Uterus (tissue), 2 donors: ENCODE measurements at regions not wholly inside any gene's neighbourhood (a gene's known extent, or its start where the extent isn't known, plus 50 kb on each side); places are given as distances from the start of the nearest gene placed in this dataset.

Experiments used
- POLR2A ChIP-seq, 2 donors: fragments of 450-650 bp; IDR thresholded peaks; one replicate each; pipeline ENCODE4 v1.6.1; 2016; ENCODE audit warnings: antibody characterized with exemption in 2 of 2, mild to moderate bottlenecking in 1 of 2, moderate library complexity in 1 of 2
- TF ChIP-seq, protein P1 (sequence below), 4 experiments: fragments of 200-600 bp in 2 of 4; fragments of 450-650 bp in 2 of 4; sonication (generic) in 2 of 4; IDR thresholded peaks; one replicate each; pipeline ENCODE4 v1.5.1; 2016 to 2019; ENCODE audit warnings: antibody characterized with exemption in 4 of 4, mild to moderate bottlenecking in 2 of 4, moderate library complexity in 1 of 4

- TF ChIP-seq, protein P1, sequence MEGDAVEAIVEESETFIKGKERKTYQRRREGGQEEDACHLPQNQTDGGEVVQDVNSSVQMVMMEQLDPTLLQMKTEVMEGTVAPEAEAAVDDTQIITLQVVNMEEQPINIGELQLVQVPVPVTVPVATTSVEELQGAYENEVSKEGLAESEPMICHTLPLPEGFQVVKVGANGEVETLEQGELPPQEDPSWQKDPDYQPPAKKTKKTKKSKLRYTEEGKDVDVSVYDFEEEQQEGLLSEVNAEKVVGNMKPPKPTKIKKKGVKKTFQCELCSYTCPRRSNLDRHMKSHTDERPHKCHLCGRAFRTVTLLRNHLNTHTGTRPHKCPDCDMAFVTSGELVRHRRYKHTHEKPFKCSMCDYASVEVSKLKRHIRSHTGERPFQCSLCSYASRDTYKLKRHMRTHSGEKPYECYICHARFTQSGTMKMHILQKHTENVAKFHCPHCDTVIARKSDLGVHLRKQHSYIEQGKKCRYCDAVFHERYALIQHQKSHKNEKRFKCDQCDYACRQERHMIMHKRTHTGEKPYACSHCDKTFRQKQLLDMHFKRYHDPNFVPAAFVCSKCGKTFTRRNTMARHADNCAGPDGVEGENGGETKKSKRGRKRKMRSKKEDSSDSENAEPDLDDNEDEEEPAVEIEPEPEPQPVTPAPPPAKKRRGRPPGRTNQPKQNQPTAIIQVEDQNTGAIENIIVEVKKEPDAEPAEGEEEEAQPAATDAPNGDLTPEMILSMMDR (IDR thresholded peaks at IDR 0.05), result no peak
- no peak for TF ChIP-seq POLR2A (IDR thresholded peaks at IDR 0.05)
These were observed 536.9 kb upstream of the ADGRL4 start for GRCh38 chr1:79543394-79543793.
